GM21786 (cell line): ENCODE measurements at regions not wholly inside any gene's neighbourhood (a gene's known extent, or its start where the extent isn't known, plus 50 kb on each side); places are given as distances from the start of the nearest gene placed in this dataset.
"Not testable (repeated sequence)": the region's sequence is repeated elsewhere in the genome, so short reads cannot be mapped to it uniquely, and the experiment has no call there.

ENCODE experiments used
- ATAC-seq: cut with Tn5 transposase; IDR thresholded peaks from one replicate; pipeline ENCODE4 v1.9.1; 2021; ENCODE audit not compliant: unreplicated experiment

GRCh38 chr2:67567886-67568285 is 170.8 kb downstream of the ETAA1 start:
- no peak for ATAC-seq

GRCh38 chr2:67570611-67571010 is 173.5 kb downstream of the ETAA1 start:
- no peak for ATAC-seq

GRCh38 chr2:67571785-67572718 is 174.9 kb downstream of the ETAA1 start:
- ATAC-seq, result no peak

GRCh38 chr2:67572721-67573435 is 175.7 kb downstream of the ETAA1 start:
- no peak for ATAC-seq

GRCh38 chr2:67574230-67574629 is 177.1 kb downstream of the ETAA1 start:
- ATAC-seq, result no peak

GRCh38 chr2:67576226-67576625 is 179.1 kb downstream of the ETAA1 start:
- ATAC-seq, result no peak

- no peak for ATAC-seq
Observed at GRCh38 chr2:67576991-67577390, 179.9 kb downstream of the ETAA1 start.

GRCh38 chr2:67579216-67579615 is 182.1 kb downstream of the ETAA1 start:
- ATAC-seq, result no peak

GRCh38 chr2:67579806-67580205 is 182.7 kb downstream of the ETAA1 start:
- ATAC-seq, result no peak

GRCh38 chr2:67581751-67582150 is 184.6 kb downstream of the ETAA1 start:
- no peak for ATAC-seq

GRCh38 chr2:67583185-67583584 is 186.1 kb downstream of the ETAA1 start:
- ATAC-seq, result no peak

GRCh38 chr2:67585400-67585799 is 188.3 kb downstream of the ETAA1 start:
- ATAC-seq, result no peak

- not testable (repeated sequence) for ATAC-seq
Observed at GRCh38 chr2:67589121-67589520, 192.0 kb downstream of the ETAA1 start.

- not testable (repeated sequence) for ATAC-seq
Observed at GRCh38 chr2:67594522-67594921, 197.4 kb downstream of the ETAA1 start.

GRCh38 chr2:67596871-67597270 is 199.7 kb downstream of the ETAA1 start:
- ATAC-seq, result no peak

GRCh38 chr2:67599561-67599960 is 202.4 kb downstream of the ETAA1 start:
- no peak for ATAC-seq

- no peak for ATAC-seq
Observed at GRCh38 chr2:67600222-67600871, 203.2 kb downstream of the ETAA1 start.

GRCh38 chr2:67600946-67601345 is 203.8 kb downstream of the ETAA1 start:
- ATAC-seq, result no peak

- no peak for ATAC-seq
Observed at GRCh38 chr2:67604360-67604759, 207.2 kb downstream of the ETAA1 start.

GRCh38 chr2:67612576-67613042 is 215.5 kb downstream of the ETAA1 start:
- no peak for ATAC-seq

- ATAC-seq, result no peak
Observed at GRCh38 chr2:67613227-67613626, 216.1 kb downstream of the ETAA1 start.
